Heart left ventricle (tissue), 13 donors: ENCODE measurements at regions not wholly inside any gene's neighbourhood (a gene's known extent, or its start where the extent isn't known, plus 50 kb on each side); places are given as distances from the start of the nearest gene placed in this dataset.

ENCODE experiments used
- CTCF ChIP-seq, 12 donors: fragments of 200-600 bp; sonication (generic) in 4 of 12; IDR thresholded peaks; one replicate each; pipeline versions ENCODE4 v1.5.0 to v1.8.0; 2018 to 2022; ENCODE audit warnings: antibody characterized with exemption in 12 of 12, mild to moderate bottlenecking in 5 of 12
- POLR2A ChIP-seq, 2 donors: fragments of 450-650 bp; IDR thresholded peaks; one replicate each; pipeline ENCODE4 v1.6.1; 2017; ENCODE audit warnings: antibody characterized with exemption in 2 of 2, mild to moderate bottlenecking in 2 of 2, moderate library complexity in 2 of 2
- donor health status: ischemic (EF 13 %, LVEDD 7.1; RV severe dilation, severe dysfunction).
- donor health status: DM: no; HTN: yes; CAD: no.
- donor health status: DM: no; HTN: no; CAD: no.
- donor health status: ischemic (EF 25% LVEDD 6.9; RV normal size, moderate dysfunction).
- donor health status: ischemic (EF 25% LVEDD 5.7; RV mildly dilated, moderate dysfunction).
- donor health status: ischemic (EF 35%, LVEDD 5.7; RV mildly dilated, moderate dysfunction).
- donor health status: nonischemic (EF 11% LVEDD 7.7; RV severe dilation, severe dysfunction).
- donor health status: DM: yes; HTN: yes; CAD: no.
- donor health status: PGD.
- donor health status: ischemic (EF 29% LVEDD 5.4; RV normal size, mild dysfunction).
- donor health status: nonischemic (EF 23%, LVEDD 6.1; RV moderate dilation, normal function).

GRCh38 chr19:31902821-31903220, 442.6 kb upstream of the ZNF507 start:
- TF ChIP-seq CTCF (IDR thresholded peaks at IDR 0.05) = no peak
- TF ChIP-seq POLR2A (IDR thresholded peaks at IDR 0.05) = no peak
